Thymus (tissue), 11 donors: ENCODE measurements at regions not wholly inside any gene's neighbourhood (a gene's known extent, or its start where the extent isn't known, plus 50 kb on each side); places are given as distances from the start of the nearest gene placed in this dataset.

Experiments used
- DNase-seq, 9 donors: peaks; one replicate each; pipeline ENCODE4 v3.0.0-alpha.2; 2013; ENCODE audit warnings: low spot score in 9 of 9, low read depth in 6 of 9, missing footprints in 1 of 9
- H3K27ac ChIP-seq, 2 donors: one replicate each; pipeline ENCODE4 v1.5.1; 2013; ENCODE audit warnings: control low read depth in 1 of 2, low read depth in 1 of 2, low read length in 1 of 2, mild to moderate bottlenecking in 1 of 2, moderate library complexity in 1 of 2
- H3K27me3 ChIP-seq, 2 donors: one replicate each; pipeline ENCODE4 v1.5.1; 2013; ENCODE audit warnings: low read length in 1 of 2; ENCODE audit not compliant: control insufficient read depth in 2 of 2, insufficient read depth in 1 of 2
- H3K36me3 ChIP-seq, 2 donors: one replicate each; pipeline ENCODE4 v1.5.1; 2013; ENCODE audit warnings: low read length in 1 of 2, mild to moderate bottlenecking in 1 of 2, moderate library complexity in 1 of 2; ENCODE audit not compliant: control insufficient read depth in 2 of 2, insufficient read depth in 2 of 2
- H3K4me1 ChIP-seq, 2 donors: one replicate each; pipeline ENCODE4 v1.5.1; 2013; ENCODE audit warnings: low read length in 2 of 2; ENCODE audit not compliant: control insufficient read depth in 2 of 2, insufficient read depth in 2 of 2
- H3K4me3 ChIP-seq, 2 donors: one replicate each; pipeline ENCODE4 v1.5.1; 2013; ENCODE audit warnings: low read length in 2 of 2, control low read depth in 1 of 2, mild to moderate bottlenecking in 1 of 2
- H3K9me3 ChIP-seq, 2 donors: one replicate each; pipeline ENCODE4 v1.5.1; 2013; ENCODE audit warnings: low read length in 1 of 2, mild to moderate bottlenecking in 1 of 2; ENCODE audit not compliant: control insufficient read depth in 2 of 2, insufficient read depth in 1 of 2
- WGBS: extraction: QIAGEN DNeasy Blood & Tissue Kit; methylation state at CpG from one replicate; pipeline ENCODE4 v1.1.7; 2013; 5-methylcytosine and 5-hydroxymethylcytosine counted together
- donor health status: healthy.

DNA sequence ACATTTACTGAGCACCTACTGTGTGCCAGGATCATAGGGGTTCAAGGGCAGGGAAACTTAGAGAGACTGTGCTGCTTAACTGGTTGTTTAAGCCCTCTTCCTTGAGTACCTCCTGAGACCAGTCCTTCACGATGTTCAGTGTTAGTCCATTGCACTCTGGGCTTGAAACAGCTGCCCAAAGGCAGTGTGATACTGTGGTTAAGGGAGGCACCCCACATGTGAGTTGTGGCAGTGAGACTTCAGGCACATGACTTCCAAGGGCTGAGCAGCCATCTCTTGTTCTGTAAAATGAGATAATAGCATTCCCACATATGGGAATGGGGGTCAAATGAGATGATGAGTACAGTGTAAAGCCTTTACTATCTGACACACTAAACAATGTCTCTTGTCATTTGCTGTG is 75.1 kb downstream of the LINGO1 start:
- no peak for DNase-seq
- WGBS, result 88% methylated on average over 1 of the region's 1 CpG
- no peaks in the 10 kb centered on the region for H3K4me1 ChIP-seq
- no peak overlapping the region for H3K4me3 ChIP-seq
- no peaks in the 10 kb centered on the region for H3K27me3 ChIP-seq
- no peak overlapping the region for H3K27ac ChIP-seq
- no peaks in the 10 kb centered on the region for H3K9me3 ChIP-seq
- no peaks in the 10 kb centered on the region for H3K36me3 ChIP-seq

DNA sequence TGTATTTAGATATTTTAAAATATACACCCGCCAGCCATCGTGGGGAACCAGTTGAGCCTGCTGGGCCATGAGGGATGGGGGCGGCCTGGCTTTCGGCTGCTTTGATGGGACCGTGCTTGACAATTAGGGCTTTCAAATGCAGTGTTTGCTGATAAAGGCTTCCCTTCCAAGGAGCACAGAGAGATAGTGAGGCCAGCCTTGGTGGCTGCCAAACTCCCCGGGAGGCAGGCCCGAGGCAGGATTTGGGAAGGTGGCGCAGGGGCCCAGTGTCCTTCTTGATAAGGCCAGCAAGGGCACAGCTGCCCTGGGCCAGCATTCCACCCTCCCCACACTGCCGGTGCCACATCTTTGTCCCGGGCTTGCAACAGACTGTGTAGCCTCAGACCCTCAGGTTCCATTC is 75.6 kb downstream of the LINGO1 start:
- WGBS, result 93% methylated on average over 10 of the region's 10 CpGs
- no peak for DNase-seq

DNA sequence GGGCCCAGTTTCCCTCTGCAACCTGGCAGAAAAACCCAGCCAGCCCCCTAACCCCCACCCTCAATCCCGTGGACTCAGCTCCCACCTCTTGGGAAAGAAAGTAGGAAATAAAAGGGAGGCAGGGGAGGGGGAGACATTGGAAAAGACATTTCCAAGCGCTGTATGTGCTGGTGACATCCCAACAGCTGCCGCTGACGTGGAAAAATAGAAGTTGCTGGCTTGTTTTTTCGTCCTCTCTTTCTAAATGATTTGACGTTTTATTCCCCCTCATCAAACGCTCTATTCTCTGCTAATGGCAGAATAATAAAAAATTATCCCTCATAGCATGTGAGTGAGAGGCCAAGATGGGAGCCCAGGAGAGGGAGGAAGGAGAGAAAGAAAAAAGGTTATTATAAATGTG is 76.1 kb downstream of the LINGO1 start:
- Histone ChIP-seq H3K27me3 (no peaks in the 10 kb centered on the region), H3K27ac (no peak overlapping the region), H3K4me1 (no peaks in the 10 kb centered on the region), H3K9me3 (no peaks in the 10 kb centered on the region), H3K36me3 (no peaks in the 10 kb centered on the region), H3K4me3 (no peak overlapping the region)
- DNase-seq, result no peak
- 95% methylated on average over 7 of the region's 7 CpGs for WGBS

More for the DNA sequence above, 75.6 kb downstream of the LINGO1 start:
- Histone ChIP-seq H3K4me3 (no peak overlapping the region), H3K4me1 (no peaks in the 10 kb centered on the region), H3K9me3 (no peaks in the 10 kb centered on the region), H3K36me3 (no peaks in the 10 kb centered on the region), H3K27me3 (no peaks in the 10 kb centered on the region), H3K27ac (no peak overlapping the region)

DNA sequence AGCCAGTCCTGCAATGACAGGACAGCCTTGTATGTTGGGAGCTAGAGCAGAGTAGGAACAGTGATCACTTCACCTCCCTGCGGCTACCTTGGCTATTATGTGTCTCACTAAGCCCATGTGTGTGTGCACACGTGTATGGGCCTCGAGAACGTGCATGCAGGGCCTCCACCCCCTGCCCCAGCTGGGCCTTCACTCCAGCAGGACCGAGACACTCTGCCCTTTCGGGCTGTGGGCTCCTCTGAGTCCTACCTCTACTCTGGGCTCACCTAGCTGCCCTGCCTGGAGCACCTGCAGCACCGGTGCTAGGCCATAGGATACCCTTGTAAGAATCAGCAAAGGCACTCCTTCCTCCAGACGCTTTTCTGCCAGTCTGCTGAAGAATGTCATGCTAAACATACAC is 77.5 kb downstream of the LINGO1 start:
- Histone ChIP-seq H3K27ac (no peak overlapping the region), H3K9me3 (no peaks in the 10 kb centered on the region), H3K27me3 (no peaks in the 10 kb centered on the region), H3K36me3 (no peaks in the 10 kb centered on the region), H3K4me3 (no peak overlapping the region), H3K4me1 (no peaks in the 10 kb centered on the region)
- no peak for DNase-seq
- WGBS, result 95% methylated on average over 8 of the region's 8 CpGs

DNA sequence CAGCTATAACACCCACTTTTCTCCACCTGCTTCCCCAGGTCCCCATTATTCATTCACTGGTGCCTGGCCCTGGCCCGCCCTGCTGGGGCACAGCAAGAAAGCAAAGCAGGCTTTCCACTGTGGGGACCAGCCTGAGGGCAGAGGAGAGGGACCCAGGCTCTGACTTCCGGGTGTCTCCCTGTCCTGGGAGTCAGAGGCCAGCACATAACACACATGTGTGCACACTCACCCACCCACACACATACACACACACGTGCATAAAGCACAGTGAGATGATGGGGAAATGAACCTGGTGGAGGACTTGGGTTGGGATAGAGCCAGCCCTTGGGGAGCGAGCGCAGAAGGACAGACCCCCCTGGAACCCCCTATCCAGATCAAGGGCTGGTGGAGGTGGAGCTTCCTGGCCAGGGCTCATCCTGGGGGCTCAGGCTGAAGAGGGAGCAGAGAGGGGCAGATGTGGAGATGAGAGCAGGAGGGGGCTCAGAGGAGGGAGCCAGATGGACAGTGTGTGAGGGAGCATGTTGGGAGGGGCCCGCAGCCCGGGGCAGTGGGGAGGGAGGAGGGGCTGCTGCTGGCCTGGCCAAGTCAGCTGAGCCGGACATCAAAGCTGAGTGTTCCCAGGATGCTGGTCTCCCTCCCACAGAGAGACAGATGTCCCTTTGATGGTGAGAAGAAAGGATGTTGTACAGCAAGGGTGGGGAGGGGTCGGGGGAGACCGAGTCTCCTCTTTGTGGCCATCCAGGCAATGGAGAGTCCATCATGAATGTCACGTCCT is 78.2 kb downstream of the LINGO1 start:
- Histone ChIP-seq H3K27ac (no peak overlapping the region), H3K9me3 (no peaks in the 10 kb centered on the region), H3K27me3 (no peaks in the 10 kb centered on the region), H3K4me1 (no peaks in the 10 kb centered on the region), H3K36me3 (no peaks in the 10 kb centered on the region), H3K4me3 (no peak overlapping the region)
- DNase-seq, result no peak
- WGBS, result 82% methylated on average over 11 of the region's 11 CpGs

DNA sequence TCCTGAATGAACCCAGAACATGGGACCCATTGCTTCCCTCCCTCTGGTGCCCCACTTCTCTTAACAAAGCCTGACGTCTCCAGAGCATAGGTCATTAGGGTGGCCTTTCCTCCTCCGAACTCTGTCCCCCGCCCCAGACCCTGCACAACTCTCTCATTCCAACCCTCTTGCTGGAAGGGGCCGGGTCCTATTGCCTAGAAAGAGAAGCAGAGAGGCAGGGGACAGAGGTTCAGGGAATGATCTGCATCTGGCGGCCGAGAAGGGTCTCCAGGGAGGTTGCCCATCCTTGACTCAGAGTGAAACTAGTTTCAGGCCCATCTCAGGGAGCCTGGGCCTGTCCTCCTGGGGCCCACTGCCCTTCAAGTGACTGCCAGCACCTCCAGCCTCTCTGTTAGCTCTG is 79.0 kb downstream of the LINGO1 start:
- Histone ChIP-seq H3K4me3 (no peak overlapping the region), H3K27ac (no peak overlapping the region), H3K36me3 (no peaks in the 10 kb centered on the region), H3K27me3 (no peaks in the 10 kb centered on the region), H3K9me3 (peaks cover 0 to 1% of the 10 kb centered on the region in 2 donors), H3K4me1 (peaks cover 0 to 2% of the 10 kb centered on the region in 2 donors)
- DNase-seq, result no peak
- WGBS, result 89% methylated on average over 6 of the region's 6 CpGs

DNA sequence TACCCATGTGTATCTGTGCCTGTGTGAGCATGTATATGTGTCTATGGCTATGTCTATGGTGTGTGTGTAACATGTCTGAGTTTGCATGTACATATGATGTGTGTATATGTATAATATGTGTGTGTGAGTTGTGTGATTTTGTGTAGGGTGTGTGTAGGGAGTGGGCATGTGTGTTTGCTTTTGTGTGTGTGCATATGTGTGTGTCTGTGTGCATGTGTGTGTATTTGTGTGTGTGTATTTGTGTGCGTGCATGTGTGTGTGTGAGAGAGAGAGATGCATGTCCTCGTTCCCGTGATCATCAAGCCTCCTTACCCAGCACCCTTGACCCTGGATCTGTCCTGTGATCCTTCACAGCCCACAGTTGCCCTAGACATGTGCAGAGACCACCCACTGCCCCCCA is 79.5 kb downstream of the LINGO1 start:
- whole genome bisulfite sequencing, result 97% methylated on average over 3 of the region's 3 CpGs
- H3K9me3 ChIP-seq, result peaks cover 0 to 1% of the 10 kb centered on the region in 2 donors

DNA sequence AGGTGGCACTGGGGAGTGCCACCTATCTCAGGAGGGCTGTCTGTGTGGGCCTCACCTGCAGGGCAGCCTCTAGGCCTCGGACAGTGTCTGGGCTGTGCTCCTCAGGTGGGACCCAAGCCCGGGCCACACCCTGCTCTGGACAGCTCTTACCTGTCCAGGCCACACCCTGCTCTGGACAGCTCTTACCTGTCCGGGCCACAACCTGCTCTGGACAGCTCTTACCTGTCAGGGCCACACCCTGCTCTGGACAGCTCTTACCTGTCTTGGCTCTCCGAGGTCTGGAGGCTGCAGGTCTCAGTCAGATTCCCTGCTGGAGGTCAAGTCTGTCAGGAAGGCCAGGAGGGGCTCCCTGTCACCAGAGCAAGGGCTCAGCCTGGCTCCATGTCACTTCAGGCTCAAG is 80.6 kb downstream of the LINGO1 start:
- Histone ChIP-seq H3K4me1 (peaks cover 0 to 5% of the 10 kb centered on the region in 2 donors), H3K4me3 (no peak overlapping the region), H3K27ac (no peak overlapping the region), H3K27me3 (no peaks in the 10 kb centered on the region), H3K36me3 (no peaks in the 10 kb centered on the region), H3K9me3 (peaks cover 0 to 1% of the 10 kb centered on the region in 2 donors)
- DNase-seq, result no peak
- WGBS, result 91% methylated on average over 4 of the region's 4 CpGs

More for the DNA sequence above, 79.5 kb downstream of the LINGO1 start:
- H3K36me3 ChIP-seq, result no peaks in the 10 kb centered on the region
- no peak overlapping the region for H3K27ac ChIP-seq
- H3K27me3 ChIP-seq, result no peaks in the 10 kb centered on the region
- no peak for DNase-seq
- peaks cover 0 to 5% of the 10 kb centered on the region in 2 donors for H3K4me1 ChIP-seq
- no peak overlapping the region for H3K4me3 ChIP-seq

DNA sequence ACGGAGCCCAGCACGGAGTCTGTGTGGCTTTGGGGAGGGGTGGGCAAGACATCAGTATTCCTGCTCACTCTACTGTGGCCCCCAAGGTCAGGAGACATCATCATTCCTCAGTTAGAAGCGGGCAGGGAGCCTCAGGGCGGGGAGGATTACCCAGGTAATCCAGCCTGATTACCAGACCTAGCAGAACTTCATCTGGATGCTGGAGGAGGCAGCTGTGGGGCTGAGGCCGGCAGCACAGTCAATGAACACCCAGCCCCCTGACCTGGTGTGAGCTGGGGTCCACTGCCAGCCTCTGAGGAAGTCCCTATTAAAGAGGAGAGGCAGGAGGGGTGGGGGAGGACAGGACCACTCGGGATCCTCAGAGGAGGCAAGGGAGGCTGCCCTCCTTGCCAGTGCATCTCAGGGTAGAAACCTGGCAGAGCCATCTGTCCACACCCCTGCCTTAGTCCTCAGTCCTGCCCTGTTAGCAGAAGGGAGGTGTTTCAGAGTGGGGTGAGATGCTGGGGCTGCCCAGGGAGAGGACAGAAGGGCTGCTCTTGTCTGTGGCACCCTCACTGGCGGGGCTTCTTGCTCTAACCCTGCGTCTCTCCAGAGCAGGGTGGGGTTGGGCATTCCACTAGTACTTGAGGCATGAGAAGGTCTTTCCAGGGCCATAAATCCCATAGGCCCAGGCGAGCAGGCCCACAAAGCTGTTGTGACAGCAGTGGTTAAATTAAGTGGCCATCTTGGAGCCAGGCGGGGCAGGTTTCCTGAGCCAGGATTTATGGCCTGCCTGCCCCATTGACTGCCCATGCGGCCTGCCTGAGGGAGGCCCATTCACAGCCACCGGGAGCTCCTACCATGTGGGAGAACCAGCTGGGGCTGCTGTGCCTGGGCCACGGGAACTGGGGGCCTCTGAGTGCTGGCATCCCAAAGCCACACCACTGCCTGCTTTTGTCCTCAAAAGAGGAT is 82.1 kb downstream of the LINGO1 start:
- Histone ChIP-seq H3K4me1 (peaks cover 0 to 5% of the 10 kb centered on the region in 2 donors), H3K27ac (no peak overlapping the region)

More for the DNA sequence above, 82.1 kb downstream of the LINGO1 start:
- Histone ChIP-seq H3K36me3 (no peaks in the 10 kb centered on the region), H3K4me3 (no peak overlapping the region), H3K9me3 (peaks cover 0 to 1% of the 10 kb centered on the region in 2 donors), H3K27me3 (no peaks in the 10 kb centered on the region)
- no peak for DNase-seq
- 92% methylated on average over 13 of the region's 13 CpGs for WGBS
